ENCODE measurements at regions not wholly inside any gene's neighbourhood (a gene's known extent, or its start where the extent isn't known, plus 50 kb on each side); places are given as distances from the start of the nearest gene placed in this dataset.

- TF ChIP-seq, protein P1, sequence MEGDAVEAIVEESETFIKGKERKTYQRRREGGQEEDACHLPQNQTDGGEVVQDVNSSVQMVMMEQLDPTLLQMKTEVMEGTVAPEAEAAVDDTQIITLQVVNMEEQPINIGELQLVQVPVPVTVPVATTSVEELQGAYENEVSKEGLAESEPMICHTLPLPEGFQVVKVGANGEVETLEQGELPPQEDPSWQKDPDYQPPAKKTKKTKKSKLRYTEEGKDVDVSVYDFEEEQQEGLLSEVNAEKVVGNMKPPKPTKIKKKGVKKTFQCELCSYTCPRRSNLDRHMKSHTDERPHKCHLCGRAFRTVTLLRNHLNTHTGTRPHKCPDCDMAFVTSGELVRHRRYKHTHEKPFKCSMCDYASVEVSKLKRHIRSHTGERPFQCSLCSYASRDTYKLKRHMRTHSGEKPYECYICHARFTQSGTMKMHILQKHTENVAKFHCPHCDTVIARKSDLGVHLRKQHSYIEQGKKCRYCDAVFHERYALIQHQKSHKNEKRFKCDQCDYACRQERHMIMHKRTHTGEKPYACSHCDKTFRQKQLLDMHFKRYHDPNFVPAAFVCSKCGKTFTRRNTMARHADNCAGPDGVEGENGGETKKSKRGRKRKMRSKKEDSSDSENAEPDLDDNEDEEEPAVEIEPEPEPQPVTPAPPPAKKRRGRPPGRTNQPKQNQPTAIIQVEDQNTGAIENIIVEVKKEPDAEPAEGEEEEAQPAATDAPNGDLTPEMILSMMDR (IDR thresholded peaks at IDR 0.05) = no peak
- no peak for TF ChIP-seq EZH2 (IDR thresholded peaks at IDR 0.05; ENCODE audit: borderline replicate concordance, insufficient read depth, low read depth, low read length, poor library complexity, severe bottlenecking)
Observed at GRCh38 chr22:48175721-48176120, 1413.3 kb downstream of the TBC1D22A start.
